ENCODE measurements at regions not wholly inside any gene's neighbourhood (a gene's known extent, or its start where the extent isn't known, plus 50 kb on each side); places are given as distances from the start of the nearest gene placed in this dataset.

- no peak for TF ChIP-seq POLR2A (IDR thresholded peaks at IDR 0.05; ENCODE audit: extremely low read depth, insufficient read length)
- no peak for TF ChIP-seq MYC (IDR thresholded peaks at IDR 0.05; ENCODE audit: low read depth, low read length)
- TF ChIP-seq CTCF (IDR thresholded peaks at IDR 0.05; ENCODE audit: low read depth, low read length), result no peak
- TF ChIP-seq MAX (IDR thresholded peaks at IDR 0.05; ENCODE audit: low read depth, low read length), result no peak
These were observed 73.3 kb upstream of the TINAGL1 start for GRCh38 chr1:31502926-31503511.

All from NB4 (cell line).